ENCODE measurements at regions not wholly inside any gene's neighbourhood (a gene's known extent, or its start where the extent isn't known, plus 50 kb on each side); places are given as distances from the start of the nearest gene placed in this dataset.
"Not testable (repeated sequence)": the region's sequence is repeated elsewhere in the genome, so short reads cannot be mapped to it uniquely, and the experiment has no call there.

DNA sequence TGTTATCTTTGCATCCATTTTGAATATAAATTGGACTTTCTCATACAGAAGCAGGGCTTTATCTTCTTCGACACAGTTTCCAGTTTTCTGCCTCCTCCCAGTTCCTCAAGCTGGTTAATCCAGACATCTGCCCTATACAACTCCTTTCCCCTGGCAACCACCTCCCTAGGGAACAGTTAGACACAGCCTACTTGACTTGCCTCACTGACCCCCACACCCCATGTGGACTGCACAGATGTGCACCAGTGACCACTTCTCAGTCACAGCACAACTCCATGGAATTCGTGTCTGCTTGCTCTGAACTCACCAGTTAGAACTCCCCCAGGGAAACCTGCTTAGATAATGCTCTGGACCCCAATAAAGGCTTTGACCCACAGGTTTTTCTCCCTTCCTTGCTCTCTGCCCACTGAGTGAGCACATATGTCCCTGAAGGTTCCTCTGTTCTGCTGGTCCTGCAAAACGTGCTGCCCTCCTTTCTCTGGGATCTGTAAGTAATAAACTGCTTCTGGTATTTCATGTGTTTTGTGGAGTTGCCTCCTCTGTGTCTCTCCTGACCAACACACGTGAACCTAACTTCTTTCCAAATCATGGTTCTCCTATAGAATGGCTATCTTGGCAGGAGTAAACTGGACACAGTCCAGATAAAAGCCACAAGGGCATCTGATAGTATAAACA is 351.2 kb downstream of the CD83 start:
- DNase-seq, result no peak

DNA sequence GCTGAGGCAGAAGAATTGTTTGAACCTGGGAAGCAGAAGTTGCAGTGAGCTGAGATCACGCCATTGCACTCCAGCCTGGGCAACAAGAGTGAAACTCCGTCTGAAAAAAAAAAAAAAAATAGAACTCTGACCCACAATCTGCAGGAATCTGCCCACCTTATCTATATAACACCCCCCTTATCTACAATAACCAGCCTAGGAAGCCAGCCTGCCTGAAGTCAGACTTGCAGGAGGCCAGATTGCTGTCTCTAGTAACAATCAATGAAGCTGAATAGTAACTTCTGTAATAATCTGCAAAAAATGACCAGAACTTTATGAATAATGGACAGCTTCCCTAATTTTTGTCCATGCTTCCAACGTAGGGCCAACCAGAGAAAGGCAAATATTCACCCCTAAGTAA is 352.5 kb downstream of the CD83 start:
- no peak for DNase-seq

DNA sequence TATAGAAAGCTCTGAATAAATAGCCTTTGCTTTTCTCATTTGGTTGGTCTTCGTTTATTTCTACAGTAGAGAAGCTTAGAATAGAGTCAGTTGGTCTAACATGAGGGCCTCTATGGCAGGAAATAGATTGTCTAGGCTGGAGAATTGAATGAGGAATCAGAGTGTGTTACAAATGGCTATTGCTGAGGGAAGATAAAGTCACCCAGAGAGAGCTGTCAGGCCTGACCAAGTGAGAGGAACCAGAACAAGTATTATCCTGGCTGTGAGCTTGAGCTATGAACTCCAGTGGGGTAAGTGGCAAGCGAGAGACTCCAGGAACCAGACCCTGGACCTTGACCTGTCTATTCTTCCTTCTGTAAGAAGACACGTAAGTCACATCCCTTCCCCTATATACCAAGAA is 353.1 kb downstream of the CD83 start:
- DNase-seq, result no peak

DNA sequence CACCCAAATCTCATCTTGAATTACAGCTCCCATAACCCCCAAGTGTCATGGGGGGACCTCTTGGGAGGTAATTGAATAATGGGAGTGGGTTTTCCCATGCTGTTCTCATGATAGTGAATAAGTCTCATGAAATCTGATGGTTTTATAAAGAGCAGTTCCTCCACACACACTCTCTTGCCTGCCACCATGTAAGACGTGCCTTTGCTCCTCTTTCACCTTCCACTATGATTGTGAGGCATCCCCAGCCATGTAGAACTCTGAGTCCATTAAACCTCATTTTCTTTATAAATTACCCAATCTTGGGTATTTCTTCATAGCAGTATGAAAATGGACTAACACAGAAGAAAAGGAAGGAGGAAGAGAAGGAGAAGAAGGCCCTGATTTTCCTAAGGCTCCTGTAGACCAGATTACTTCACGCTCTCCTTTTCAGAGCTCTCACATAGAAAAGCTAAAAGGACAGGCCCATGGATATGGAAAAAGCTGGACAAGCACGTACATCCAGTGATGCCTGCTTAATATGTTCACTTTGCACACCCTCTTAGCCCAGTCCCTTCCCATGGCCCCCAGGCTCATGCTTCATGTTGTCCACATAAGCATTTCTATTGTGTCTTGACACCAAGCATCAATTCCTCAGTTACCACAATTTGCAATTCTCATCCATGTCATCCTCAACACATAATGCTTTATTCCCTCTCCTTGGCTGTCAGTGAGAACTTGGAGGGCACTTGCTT is 354.8 kb downstream of the CD83 start:
- no peak for DNase-seq

DNA sequence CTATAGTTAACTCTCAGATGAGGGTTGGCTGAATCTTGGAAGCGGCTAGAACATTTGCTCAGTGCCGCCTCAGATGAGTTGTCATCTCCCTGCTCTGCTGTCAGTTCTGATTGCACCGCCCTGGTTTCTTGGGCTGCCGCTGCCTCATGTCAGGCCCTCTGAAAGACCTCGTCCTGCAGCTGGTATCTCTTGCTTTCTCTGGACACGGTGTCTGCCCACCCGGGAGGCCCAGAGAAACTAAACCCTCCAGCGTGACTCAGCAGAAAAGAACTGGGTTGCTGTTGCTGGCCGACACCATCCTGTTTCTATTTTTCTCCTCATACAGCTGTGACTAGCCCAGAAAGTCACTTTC is 355.4 kb downstream of the CD83 start:
- no peak for DNase-seq

DNA sequence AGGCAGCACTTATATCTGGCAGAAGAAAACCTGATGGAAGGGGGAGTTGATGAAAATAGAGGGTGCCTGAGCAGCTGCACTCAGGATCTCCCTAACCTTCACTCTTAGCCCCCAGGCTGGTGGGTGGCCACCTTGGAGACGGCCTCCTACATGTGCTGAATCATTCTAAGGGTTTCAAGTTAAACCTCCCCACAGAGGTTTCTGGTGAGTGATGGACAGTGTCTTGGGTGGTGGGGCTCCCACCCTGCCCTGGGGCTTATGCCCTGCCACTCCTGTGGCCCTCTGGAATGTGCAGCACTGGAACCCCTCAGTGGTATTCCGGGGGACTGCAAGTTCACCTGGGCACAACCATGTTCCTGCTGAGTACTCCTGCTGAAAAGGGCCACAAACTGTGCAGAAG is 357.2 kb downstream of the CD83 start:
- no peak for DNase-seq

DNA sequence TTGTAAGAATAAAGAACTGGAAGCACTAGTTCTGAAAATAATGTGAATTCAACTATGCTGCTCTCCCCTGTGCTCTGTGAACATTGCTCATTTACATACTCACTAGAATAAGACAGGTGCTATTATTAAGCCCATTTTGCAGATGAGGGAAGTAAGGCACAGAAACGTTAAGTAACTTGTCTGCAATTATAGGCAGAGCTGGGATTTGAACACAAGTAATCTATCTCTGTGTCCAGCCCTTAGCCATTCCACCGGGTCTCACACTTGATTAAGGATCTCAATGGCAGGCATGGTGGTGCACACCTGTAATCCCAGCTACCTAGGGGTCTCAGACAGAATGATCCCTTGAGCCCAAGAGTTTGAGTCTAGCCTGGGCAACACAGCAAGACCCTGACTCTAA is 357.7 kb downstream of the CD83 start:
- DNase-seq, result no peak

DNA sequence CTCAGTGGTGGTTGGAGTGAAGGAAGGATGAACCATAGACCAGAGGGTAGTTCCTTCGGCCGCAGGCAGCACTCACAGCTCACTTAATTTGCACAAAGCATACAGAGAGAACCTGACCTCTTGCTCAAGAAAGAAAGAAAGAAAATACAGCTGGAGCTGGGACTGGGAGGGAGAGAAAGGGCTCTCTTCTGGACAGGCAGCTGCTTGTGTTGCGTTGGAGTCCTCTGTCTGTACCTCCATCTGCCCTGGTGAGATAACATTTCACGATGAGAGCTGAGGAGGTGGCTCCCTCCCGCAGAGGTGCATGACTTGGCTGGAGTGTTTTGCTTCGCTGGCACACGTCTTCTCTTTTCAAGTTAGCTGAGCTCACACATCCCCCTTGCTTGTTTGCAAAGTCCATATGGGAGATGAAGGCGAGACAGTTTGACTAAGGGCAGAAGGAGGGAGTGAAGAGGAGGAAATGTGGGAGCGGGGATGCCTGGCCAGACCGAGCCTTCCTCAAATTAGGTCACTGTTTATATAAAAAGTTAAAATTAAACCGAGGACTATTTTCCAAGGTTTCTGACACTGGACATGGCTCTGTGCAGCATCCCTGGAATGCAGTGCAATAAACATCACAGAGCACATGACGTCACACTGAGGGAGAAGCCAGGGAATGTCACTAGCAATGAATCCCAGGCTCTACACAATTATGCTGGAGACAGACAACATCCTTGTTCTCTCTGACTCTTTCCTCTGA is 359.4 kb downstream of the CD83 start:
- no peak for DNase-seq

DNA sequence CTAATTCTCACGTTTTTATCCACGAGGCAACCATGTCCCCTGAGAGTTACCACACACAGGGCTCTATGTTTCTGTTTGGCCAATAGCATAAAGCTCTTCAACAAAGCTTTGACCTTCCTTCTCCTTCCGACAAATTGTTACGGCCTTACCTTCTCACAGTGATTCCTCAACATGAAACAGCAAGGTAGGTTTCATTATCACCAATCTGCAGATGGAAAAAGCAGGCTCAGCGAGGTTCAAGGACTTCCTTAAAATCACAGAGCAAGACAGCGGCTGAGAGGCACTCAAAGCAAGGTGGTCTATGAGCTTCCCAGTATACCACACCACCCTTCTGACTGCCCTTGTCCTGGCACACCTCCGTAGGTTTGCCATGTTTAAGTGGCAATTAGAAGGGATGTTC is 360.0 kb downstream of the CD83 start:
- DNase-seq, result no peak

DNA sequence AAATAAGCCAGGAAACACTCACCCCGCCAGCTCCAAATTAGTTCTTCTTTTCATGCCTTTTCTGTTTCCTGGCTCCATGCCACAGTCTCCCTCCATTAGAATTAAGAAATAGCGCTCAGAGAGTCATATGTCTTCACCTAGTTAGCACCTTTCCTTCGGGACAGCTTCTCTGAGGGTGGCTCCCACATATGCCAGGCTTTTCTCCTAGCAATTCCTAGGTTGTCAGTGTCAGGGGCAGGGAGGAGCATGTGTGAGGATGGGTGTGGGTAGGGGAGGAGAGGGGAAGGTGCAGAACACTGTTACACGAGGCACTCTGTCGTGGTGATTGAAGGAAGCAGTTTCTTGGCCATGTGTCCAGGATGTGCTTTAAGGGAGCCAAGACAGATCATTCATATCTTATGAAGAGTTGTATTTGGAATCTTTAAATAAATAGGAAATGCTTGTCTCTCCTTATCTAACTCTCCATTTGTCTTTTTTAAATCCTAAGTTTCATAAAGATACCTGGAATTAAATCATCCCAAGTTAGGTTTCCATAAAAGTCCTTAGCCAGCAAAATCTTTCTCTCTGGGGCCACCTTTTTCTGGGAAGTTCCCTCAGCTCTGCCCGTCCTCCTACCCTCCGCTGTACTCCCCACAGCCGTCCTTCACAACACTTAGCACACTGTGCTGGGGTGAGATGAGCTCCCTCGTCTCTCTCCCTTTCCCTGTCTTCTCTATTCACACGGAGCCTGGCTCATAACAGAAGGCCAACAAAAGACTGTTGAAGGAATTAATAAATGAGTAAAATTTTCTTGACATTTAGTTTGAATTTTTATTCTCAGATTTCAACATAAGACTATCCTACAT is 361.0 kb downstream of the CD83 start:
- DNase-seq, result no peak

DNA sequence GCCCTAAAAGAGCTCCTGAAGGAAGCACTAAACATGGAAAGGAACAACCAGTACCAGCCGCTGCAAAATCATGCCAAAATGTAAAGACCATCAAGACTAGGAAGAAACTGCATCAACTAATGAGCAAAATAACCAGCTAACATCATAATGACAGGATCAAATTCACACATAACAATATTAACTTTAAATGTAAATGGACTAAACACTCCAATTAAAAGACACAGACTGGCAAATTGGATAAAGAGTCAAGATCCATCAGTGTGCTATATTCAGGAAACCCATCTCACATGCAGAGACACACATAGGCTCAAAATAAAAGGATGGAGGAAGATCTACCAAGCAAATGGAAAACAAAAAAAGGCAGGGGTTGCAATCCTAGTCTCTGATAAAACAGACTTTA is 364.4 kb downstream of the CD83 start:
- not testable (repeated sequence) for DNase-seq

DNA sequence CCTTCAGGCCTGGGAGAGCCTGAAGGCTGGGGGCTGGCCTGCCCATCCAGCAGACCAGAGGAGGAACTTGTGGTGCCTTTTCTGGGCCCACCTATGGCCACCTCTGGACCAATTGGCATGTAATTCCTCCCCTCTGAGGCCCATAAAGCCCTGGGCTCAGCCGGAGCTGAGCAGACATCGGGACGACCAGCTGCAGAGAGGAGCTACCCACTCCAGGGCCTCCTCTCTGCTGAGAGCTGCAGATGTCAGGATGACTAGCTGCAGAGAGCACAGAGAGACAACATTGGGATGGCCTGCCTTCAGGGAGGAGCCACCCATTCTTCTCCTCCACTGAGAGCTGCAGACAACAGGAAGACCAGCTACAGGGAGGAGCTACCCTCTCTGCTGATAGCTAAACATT is 370.1 kb downstream of the CD83 start:
- DNase-seq, result no peak

DNA sequence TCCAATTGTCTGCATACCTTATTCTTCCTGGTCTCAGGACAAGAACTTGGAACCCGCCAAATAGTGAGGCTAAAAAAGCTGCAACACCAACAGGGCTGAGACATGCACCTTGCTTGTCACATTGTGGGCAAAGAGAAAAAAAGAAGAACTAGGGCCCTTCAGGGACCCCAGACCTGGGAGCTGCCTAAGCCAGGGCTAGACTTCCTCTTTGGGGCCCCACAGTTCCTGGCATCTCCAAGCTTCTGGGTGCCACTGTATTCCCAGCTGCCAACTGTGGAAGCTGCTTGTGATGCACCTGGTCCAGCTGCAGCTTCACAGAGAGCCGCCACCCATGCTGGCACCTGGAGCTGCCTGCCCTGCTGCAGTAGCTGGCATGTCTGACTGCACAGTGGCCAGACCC is 370.6 kb downstream of the CD83 start:
- no peak for DNase-seq

DNA sequence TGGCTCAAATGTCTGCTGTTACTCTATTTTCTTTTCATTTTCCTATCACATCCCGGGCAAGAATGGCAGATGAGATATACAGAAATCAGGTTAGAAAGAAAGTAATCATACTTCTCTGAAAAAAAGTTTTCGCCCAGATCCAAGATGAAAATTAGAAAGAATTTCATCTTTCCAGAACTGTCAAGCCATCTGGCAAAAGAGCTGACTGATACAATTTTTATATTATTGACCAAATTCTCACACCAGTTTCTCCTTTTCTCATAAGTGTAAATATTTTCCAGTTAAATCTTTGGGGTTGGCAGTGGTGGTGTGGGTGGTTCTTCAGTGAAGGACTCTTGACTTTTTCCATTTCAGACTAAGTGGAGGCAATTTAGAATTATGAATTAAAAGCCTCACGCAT is 371.9 kb downstream of the CD83 start:
- DNase-seq, result no peak

DNA sequence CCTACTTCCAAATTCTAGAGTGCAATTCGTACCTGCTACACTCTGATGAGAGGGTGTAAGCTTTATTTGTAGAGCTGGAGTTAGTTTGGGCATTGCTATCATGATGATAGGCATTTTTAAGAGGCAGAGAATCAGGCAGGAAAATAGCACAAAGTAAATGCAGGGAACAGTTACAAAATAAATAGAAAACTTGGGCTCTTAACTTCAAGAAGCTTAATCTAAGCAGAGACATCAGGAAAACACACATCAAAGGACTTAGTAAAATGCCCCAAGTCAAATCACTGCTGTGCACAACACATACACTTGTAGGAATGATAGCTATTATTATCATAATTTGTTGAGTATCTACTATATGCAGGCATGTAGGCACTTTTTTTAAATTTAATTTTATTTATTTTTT is 381.2 kb downstream of the CD83 start:
- no peak for DNase-seq

DNA sequence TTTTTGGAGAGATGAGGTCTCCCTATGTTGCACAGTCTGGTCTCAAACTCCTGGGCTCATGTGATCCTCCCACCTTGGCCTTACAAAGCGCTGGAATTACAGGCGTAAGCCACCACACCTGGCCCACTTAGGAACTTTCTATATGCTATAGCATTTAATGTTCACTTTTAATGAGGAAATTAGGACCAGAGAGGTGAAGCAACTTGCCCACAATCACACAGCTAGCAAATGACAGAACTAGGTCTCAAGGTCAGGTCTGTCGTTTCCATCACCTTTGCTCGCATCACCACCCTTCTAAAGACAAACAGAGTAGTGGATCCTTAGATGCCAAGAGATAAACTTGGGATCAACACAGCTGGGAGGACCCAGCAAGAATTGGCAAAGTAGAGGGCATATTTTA is 381.7 kb downstream of the CD83 start:
- no peak for DNase-seq

DNA sequence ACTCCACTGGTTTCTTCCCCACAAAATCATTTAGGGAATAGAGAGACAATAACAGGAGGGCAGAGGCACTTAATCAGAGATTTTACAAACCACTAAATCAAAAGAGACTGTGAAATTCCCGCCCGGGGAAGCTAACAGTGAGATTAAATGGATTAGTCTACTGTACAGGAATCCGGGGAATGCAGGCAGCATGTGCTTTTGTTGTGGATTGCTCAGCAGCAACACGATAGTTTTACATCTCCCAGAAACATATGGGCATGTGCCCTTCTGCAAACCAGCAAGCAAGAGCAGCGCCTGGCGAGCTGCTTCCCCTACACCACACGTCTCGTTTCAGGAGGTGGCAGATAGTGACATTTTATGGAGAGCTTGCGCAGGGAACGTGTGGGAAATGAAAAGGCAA is 382.3 kb downstream of the CD83 start:
- DNase-seq, result no peak

DNA sequence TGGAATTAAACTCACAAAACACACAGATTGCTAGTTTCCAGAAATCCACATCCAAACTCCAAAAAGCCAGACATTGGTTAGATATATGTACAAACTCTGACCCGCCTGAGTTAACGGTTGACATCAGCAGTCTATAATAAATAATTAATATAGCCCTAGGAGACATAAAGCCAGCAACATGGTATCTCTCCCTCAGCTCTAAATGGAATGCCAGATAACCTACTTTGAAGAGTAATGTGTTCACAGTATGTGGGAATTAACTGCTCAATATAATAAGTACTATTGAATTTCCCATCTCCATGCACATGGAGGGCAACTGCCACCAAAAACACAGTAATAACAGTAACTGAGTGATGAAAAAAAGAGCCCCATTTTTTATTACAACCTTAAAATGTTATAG is 383.2 kb downstream of the CD83 start:
- DNase-seq, result no peak

DNA sequence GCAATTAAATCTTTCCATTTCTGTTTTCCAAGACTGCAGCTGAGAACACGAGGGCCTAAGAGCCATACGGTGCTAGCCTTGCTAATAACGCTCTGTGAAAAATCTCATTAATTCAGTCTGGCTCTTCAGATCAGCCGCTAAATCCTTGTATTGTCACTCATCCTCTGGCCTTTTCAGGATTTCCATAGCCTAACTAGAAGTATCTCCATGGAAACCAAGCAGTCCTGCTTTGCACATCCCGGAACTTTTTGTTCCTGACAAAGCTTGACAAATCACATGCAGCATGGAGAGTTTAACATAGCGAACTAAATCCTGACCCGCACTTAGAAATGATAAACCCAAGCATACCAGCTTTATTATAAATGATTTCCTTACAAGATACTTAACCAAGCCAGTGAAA is 383.7 kb downstream of the CD83 start:
- DNase-seq, result no peak

DNA sequence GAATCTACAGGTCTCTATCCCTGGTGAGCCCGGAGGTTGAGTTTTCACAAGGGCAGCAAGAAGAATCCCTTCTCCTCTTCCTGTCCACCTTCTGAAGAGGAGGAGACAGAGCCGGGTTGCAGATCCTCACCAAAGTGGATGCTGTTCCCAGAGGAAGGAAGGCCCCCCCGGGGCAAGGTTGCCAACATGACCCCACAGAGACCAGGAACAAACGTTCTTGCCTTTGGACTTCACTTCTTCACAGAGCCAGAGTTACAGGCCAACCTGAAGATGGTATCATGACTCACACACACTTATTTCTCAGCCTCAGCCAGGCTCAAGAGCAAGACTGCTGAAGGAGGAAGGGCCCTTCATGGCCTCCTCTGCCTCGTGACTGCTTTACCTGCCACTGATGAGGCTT is 384.3 kb downstream of the CD83 start:
- DNase-seq, result no peak

DNA sequence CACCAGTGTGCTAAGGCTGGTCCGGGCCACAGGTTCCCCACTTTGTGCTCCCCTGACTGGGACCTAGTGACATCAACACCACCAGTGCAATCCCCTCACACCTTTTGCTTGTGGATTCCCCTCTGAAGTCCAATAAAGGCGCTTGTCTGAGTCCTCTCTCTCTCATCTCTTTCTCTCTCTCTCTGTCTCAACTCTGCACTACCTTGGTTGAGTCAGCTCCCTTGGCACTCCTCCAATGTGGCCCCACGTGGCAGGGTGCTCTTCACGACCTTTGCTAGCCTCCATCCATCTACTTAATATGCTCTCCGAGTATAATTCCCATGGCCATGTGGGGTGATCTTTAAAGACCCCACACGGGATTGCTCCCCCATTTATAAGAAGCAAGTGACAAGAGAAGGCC is 385.0 kb downstream of the CD83 start:
- no peak for DNase-seq

DNA sequence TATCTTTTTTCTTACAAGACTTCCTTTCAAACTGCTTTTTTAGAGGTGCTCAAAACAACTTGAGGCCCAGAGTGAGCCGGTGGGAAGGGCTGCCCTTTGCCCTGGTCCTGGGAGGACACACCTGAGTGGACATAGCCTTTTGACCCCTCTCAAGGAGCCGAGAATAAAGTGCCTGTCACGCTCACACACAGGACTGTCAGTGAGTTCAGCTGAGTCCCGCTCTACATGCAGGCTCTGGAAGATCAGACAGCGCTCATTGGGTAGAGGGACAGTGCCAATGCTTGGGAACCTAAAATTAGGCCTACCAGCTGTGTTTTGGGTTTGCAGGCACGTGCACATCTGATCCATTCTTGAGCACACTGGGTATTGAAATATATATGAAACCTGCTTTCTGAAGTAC is 387.8 kb downstream of the CD83 start:
- DNase-seq, result no peak

DNA sequence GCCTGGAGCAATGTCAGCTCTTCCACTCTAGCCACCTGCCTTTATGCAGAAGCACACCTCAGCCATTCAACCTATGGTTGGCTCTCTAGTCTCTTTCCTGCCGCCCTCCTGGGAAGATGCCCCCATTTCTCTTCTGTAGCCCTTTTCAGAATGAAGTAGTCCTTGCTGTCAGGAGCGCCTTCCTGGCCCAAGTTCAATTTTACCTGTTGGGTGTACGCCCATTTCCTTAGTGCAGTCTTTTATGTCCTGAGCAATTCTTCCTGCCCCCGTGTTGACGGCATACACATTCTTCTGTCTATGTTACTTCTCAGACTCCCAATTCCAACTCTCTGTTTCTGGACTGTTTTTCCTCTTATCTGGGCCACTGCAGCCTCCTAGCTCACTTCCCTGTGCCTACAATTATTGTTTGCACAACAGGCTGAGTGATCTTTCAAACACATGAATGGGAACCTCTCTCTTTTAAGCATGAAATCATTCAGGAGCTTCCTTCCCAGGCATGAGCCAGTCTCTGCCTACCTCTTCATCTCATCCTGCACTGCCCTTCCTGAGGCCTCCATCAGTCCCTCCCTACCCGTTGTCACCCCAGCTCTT is 389.2 kb downstream of the CD83 start:
- DNase-seq, result no peak

Measured in stimulated activated CD4-positive, alpha-beta T cell treated with anti-CD3 and anti-CD28 coated beads, Interleukin-2, amount 100 ng/mL, for 48 hours (primary cell).